HepG2 (cell line): ENCODE measurements at regions not wholly inside any gene's neighbourhood (a gene's known extent, or its start where the extent isn't known, plus 50 kb on each side); places are given as distances from the start of the nearest gene placed in this dataset.

Experiments
- EEA1 ChIP-seq: sonication (generic); formaldehyde crosslinking; IDR thresholded peaks from 2 replicates; pipeline ENCODE4 v1.5.1; 2020; ENCODE audit warnings: mild to moderate bottlenecking, missing genetic modification reagents, borderline replicate concordance
- HOXA7 ChIP-seq: sonication (generic); formaldehyde crosslinking; IDR thresholded peaks from 2 replicates; pipeline ENCODE4 v1.8.1; 2022; ENCODE audit warnings: mild to moderate bottlenecking, missing genetic modification reagents, moderate library complexity
- LCORL ChIP-seq, 2 experiments: fragments of 450-650 bp in 1 of 2; sonication (generic) in 1 of 2; formaldehyde crosslinking in 1 of 2; IDR thresholded peaks; 2 replicates each; pipeline versions ENCODE4 v1.5.0 to v1.6.1; 2017 to 2020; ENCODE audit warnings: antibody characterized with exemption in 1 of 2, missing genetic modification reagents in 1 of 2
- SRF ChIP-seq: IDR thresholded peaks from 2 replicates; pipeline ENCODE4 v1.6.1; 2011; ENCODE audit warnings: mild to moderate bottlenecking, low read depth, low read length, moderate library complexity
- TSC22D2 ChIP-seq: sonication (generic); formaldehyde crosslinking; IDR thresholded peaks from 2 replicates; pipeline ENCODE4 v1.5.1; 2020; ENCODE audit warnings: missing genetic modification reagents, mild to moderate bottlenecking, borderline replicate concordance
- U2AF2 ChIP-seq: fragments of 200-400 bp; formaldehyde crosslinking; IDR thresholded peaks from 2 replicates; pipeline ENCODE4 v1.6.1; 2017; ENCODE audit warnings: low read depth, mild to moderate bottlenecking, low read length
- YY1 ChIP-seq: IDR thresholded peaks from 2 replicates; pipeline ENCODE4 v1.6.1; 2011; ENCODE audit warnings: low read length, low read depth, moderate library complexity, mild to moderate bottlenecking; ENCODE audit not compliant: insufficient read depth, insufficient replicate concordance
- ZNF441 ChIP-seq: sonication (generic); formaldehyde crosslinking; IDR thresholded peaks from 2 replicates; pipeline ENCODE4 v1.7.0; 2021; ENCODE audit warnings: missing genetic modification reagents, borderline replicate concordance
- ZNF510 ChIP-seq: sonication (generic); formaldehyde crosslinking; IDR thresholded peaks from 2 replicates; pipeline ENCODE4 v1.4.0; 2020; ENCODE audit warnings: low read depth, mild to moderate bottlenecking, missing genetic modification reagents
- ZNF570 ChIP-seq: sonication (generic); formaldehyde crosslinking; IDR thresholded peaks from 2 replicates; pipeline ENCODE4 v1.4.0; 2020; ENCODE audit warnings: mild to moderate bottlenecking, missing genetic modification reagents, borderline replicate concordance
- ZNF841 ChIP-seq: sonication (generic); formaldehyde crosslinking; IDR thresholded peaks from 2 replicates; pipeline ENCODE4 v1.8.1; 2023; ENCODE audit warnings: missing genetic modification reagents, borderline replicate concordance
- TF ChIP-seq, protein P1 (sequence below): sonication (generic); formaldehyde crosslinking; IDR thresholded peaks from 2 replicates; pipeline ENCODE4 v1.8.0; 2022; ENCODE audit warnings: missing genetic modification reagents, mild to moderate bottlenecking, moderate library complexity, borderline replicate concordance
- TF ChIP-seq, protein P2 (sequence below): sonication (generic); formaldehyde crosslinking; IDR thresholded peaks from 2 replicates; pipeline ENCODE4 v1.5.0; 2020; ENCODE audit warnings: missing genetic modification reagents

DNA sequence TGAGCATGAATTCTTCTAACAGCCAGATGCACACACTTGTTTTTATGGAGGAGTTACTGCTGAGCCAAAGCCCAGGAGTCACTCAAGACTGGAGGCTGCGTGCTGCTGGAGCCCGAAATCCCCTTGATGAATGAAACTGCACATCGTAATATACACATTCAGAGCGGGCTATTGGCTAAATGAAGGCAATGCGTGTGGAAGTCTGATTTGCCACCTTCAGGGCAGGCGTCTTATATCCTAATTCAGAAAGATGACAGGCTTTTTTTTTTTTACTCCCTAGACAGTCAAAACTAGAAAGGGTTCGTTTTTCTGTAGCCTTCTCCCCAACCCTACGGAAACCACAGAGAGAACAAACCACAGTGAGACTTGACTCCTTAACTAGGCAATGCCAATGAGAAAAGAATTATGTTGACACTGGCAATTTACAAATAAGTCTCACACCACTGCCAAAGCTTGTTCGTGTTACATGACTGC lies 227.2 kb upstream of the KLF14 start (continued):
- no peak for TF ChIP-seq ZNF441 (CRISPR knock-in tag)
- no peak for TF ChIP-seq HOXA7 (CRISPR knock-in tag)
- TF ChIP-seq EEA1 (CRISPR knock-in tag): no peak
- no peak for TF ChIP-seq ZNF510 (CRISPR knock-in tag)
- TF ChIP-seq TSC22D2: no peak
- TF ChIP-seq U2AF2: no peak
- TF ChIP-seq LCORL (IDR thresholded peaks at IDR 0.05): no peak
- TF ChIP-seq LCORL (CRISPR knock-in tag; IDR thresholded peaks at IDR 0.05): no peak
- TF ChIP-seq, protein P1, sequence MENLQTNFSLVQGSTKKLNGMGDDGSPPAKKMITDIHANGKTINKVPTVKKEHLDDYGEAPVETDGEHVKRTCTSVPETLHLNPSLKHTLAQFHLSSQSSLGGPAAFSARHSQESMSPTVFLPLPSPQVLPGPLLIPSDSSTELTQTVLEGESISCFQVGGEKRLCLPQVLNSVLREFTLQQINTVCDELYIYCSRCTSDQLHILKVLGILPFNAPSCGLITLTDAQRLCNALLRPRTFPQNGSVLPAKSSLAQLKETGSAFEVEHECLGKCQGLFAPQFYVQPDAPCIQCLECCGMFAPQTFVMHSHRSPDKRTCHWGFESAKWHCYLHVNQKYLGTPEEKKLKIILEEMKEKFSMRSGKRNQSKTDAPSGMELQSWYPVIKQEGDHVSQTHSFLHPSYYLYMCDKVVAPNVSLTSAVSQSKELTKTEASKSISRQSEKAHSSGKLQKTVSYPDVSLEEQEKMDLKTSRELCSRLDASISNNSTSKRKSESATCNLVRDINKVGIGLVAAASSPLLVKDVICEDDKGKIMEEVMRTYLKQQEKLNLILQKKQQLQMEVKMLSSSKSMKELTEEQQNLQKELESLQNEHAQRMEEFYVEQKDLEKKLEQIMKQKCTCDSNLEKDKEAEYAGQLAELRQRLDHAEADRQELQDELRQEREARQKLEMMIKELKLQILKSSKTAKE: no peak
- TF ChIP-seq, protein P2, sequence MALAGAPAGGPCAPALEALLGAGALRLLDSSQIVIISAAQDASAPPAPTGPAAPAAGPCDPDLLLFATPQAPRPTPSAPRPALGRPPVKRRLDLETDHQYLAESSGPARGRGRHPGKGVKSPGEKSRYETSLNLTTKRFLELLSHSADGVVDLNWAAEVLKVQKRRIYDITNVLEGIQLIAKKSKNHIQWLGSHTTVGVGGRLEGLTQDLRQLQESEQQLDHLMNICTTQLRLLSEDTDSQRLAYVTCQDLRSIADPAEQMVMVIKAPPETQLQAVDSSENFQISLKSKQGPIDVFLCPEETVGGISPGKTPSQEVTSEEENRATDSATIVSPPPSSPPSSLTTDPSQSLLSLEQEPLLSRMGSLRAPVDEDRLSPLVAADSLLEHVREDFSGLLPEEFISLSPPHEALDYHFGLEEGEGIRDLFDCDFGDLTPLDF (CRISPR knock-in tag): no peak
- TF ChIP-seq YY1: no peak
- no peak for TF ChIP-seq ZNF841 (CRISPR knock-in tag)
- no peak for TF ChIP-seq ZNF570
- no peak for TF ChIP-seq SRF
- TF ChIP-seq, all 625 proteins: peak for 0
